ENCODE measurements at regions not wholly inside any gene's neighbourhood (a gene's known extent, or its start where the extent isn't known, plus 50 kb on each side); places are given as distances from the start of the nearest gene placed in this dataset.

- TF ChIP-seq CTCF (IDR thresholded peaks at IDR 0.05; ENCODE audit: low read depth, low read length) = no peak
- no peak overlapping the region for H3K4me3 ChIP-seq (ENCODE audit: low read depth, low read length)
These were observed 50.5 kb upstream of the NT5C1B start for GRCh38 chr2:18639756-18640453.
